ENCODE measurements at regions not wholly inside any gene's neighbourhood (a gene's known extent, or its start where the extent isn't known, plus 50 kb on each side); places are given as distances from the start of the nearest gene placed in this dataset.

- Histone ChIP-seq H3K79me2 (ENCODE audit: insufficient read depth, low read length) (no peaks in the 10 kb centered on the region), H3K56ac (ENCODE audit: insufficient read length, low read depth, low read length) (no peak overlapping the region), H2AK5ac (ENCODE audit: insufficient read length, low read length) (no peak overlapping the region), H2BK15ac (ENCODE audit: low read depth, low read length) (no peak overlapping the region), H3K4me2 (ENCODE audit: insufficient read depth, insufficient read length, low read length) (no peak overlapping the region), H3K23me2 (ENCODE audit: insufficient read length, low read depth, low read length, poor library complexity, severe bottlenecking) (no peaks in the 10 kb centered on the region), H3K14ac (ENCODE audit: insufficient read depth, low read length) (no peak overlapping the region), H3T11ph (ENCODE audit: low read length) (no peak overlapping the region), H3K18ac (ENCODE audit: insufficient read length, low read depth, low read length) (no peak overlapping the region), H3K9ac (ENCODE audit: extremely low read depth, insufficient read length, low read length) (no peak overlapping the region), H3K27ac (ENCODE audit: insufficient read length, low read depth, low read length) (no peak overlapping the region), H3K9me3 (ENCODE audit: control insufficient read depth, low read depth, low read length) (no peaks in the 10 kb centered on the region), H4K91ac (ENCODE audit: insufficient read length, low read depth, low read length) (no peak overlapping the region), H2AFZ (ENCODE audit: low read length) (no peak overlapping the region), H2BK5ac (ENCODE audit: insufficient read length, low read length) (no peak overlapping the region), H4K5ac (ENCODE audit: insufficient read length, low read depth, low read length) (no peak overlapping the region), H2BK20ac (ENCODE audit: low read depth, low read length, poor library complexity, severe bottlenecking) (no peak overlapping the region), H2BK12ac (ENCODE audit: insufficient read length, low read depth, low read length) (no peak overlapping the region), H3K23ac (ENCODE audit: insufficient read length, low read depth, low read length) (no peak overlapping the region), H3K4ac (ENCODE audit: low read depth, low read length) (no peak overlapping the region), H3K79me1 (ENCODE audit: insufficient read depth, low read depth, low read length, poor library complexity, severe bottlenecking) (no peaks in the 10 kb centered on the region), H4K8ac (replicated peaks; ENCODE audit: insufficient read length, low read depth, low read length) (no peak overlapping the region), H2BK120ac (ENCODE audit: low read depth, low read length, poor library complexity, severe bottlenecking) (no peak overlapping the region), H3K4me1 (ENCODE audit: insufficient read depth, low read length) (no peaks in the 10 kb centered on the region), H4K20me1 (ENCODE audit: control insufficient read depth, insufficient read depth, insufficient read length) (no peaks in the 10 kb centered on the region), H3K27me3 (ENCODE audit: insufficient read depth, low read length) (no peaks in the 10 kb centered on the region)
- no peaks in the 10 kb centered on the region for H3K4me1 Mint-ChIP-seq
- WGBS (ENCODE audit: extremely low coverage, insufficient read length, low lambda C conversion rate), result no CpG with 5 or more reads among the region's 3 CpGs
- TF ChIP-seq CTCF (conservative IDR thresholded peaks at IDR 0.05), result no peak
- no peak overlapping the region for H3K27ac Mint-ChIP-seq
- 0 out of 7 replicates have a peak, but pooled peaks cover 0 to 4% (median 0%) of the 10 kb centered on the region in 3 experiments for H3K36me3 Mint-ChIP-seq (ENCODE audit: insufficient read depth in 1 of 3, low read depth in 3 of 3)
- DNase-seq, result no peak
- no peak overlapping the region for H3K4me3 Mint-ChIP-seq
- no peaks in the 10 kb centered on the region; a peak in 1 of 5 replicates for H3K9me3 Mint-ChIP-seq
- no peaks in the 10 kb centered on the region for H3K27me3 Mint-ChIP-seq (ENCODE audit: low read depth)
Observed at GRCh38 chr4:20603671-20604313, 96.5 kb upstream of the PACRGL start.
